ENCODE measurements at regions not wholly inside any gene's neighbourhood (a gene's known extent, or its start where the extent isn't known, plus 50 kb on each side); places are given as distances from the start of the nearest gene placed in this dataset.

GRCh38 chr7:124322561-124322960 lies 289.7 kb upstream of the TMEM229A start:
- no peak for DNase-seq
- no peaks in the 10 kb centered on the region for H3K4me1 Mint-ChIP-seq
- no peaks in the 10 kb centered on the region for H3K36me3 Mint-ChIP-seq (ENCODE audit: low read depth)
- no peak for TF ChIP-seq CTCF (IDR thresholded peaks at IDR 0.05)
- H3K27me3 Mint-ChIP-seq (ENCODE audit: low read depth, poor library complexity) = no peaks in the 10 kb centered on the region
- no peak overlapping the region for H3K27ac Mint-ChIP-seq
- H3K9me3 Mint-ChIP-seq = no peaks in the 10 kb centered on the region
- H3K4me3 Mint-ChIP-seq = no peak overlapping the region

GRCh38 chr7:124318721-124319450 lies 286.0 kb upstream of the TMEM229A start:
- no peaks in the 10 kb centered on the region for H3K36me3 Mint-ChIP-seq (ENCODE audit: low read depth)
- H3K9me3 Mint-ChIP-seq = no peaks in the 10 kb centered on the region
- H3K4me3 Mint-ChIP-seq = no peak overlapping the region
- no peak for DNase-seq
- no peak for TF ChIP-seq CTCF (IDR thresholded peaks at IDR 0.05)
- H3K27ac Mint-ChIP-seq = no peak overlapping the region
- no peaks in the 10 kb centered on the region for H3K27me3 Mint-ChIP-seq (ENCODE audit: low read depth, poor library complexity)
- H3K4me1 Mint-ChIP-seq = no peaks in the 10 kb centered on the region

GRCh38 chr7:124310934-124311390 lies 278.1 kb upstream of the TMEM229A start:
- Mint-ChIP-seq H3K27ac (no peak overlapping the region), H3K9me3 (no peaks in the 10 kb centered on the region), H3K4me1 (no peaks in the 10 kb centered on the region), H3K36me3 (ENCODE audit: low read depth) (no peaks in the 10 kb centered on the region), H3K4me3 (no peak overlapping the region), H3K27me3 (ENCODE audit: low read depth, poor library complexity) (no peaks in the 10 kb centered on the region)
- no peak for TF ChIP-seq CTCF (IDR thresholded peaks at IDR 0.05)
- no peak for DNase-seq

GRCh38 chr7:124308384-124308783 lies 275.5 kb upstream of the TMEM229A start:
- H3K27ac Mint-ChIP-seq = no peak overlapping the region
- no peak for DNase-seq
- H3K4me1 Mint-ChIP-seq = no peaks in the 10 kb centered on the region
- H3K4me3 Mint-ChIP-seq = no peak overlapping the region
- no peak for TF ChIP-seq CTCF (IDR thresholded peaks at IDR 0.05)
- no peaks in the 10 kb centered on the region for H3K9me3 Mint-ChIP-seq
- no peaks in the 10 kb centered on the region for H3K36me3 Mint-ChIP-seq (ENCODE audit: low read depth)
- no peaks in the 10 kb centered on the region for H3K27me3 Mint-ChIP-seq (ENCODE audit: low read depth, poor library complexity)

GRCh38 chr7:124295289-124295688 lies 262.4 kb upstream of the TMEM229A start:
- peaks cover 9% of the 10 kb centered on the region for H3K9me3 Mint-ChIP-seq
- H3K27me3 Mint-ChIP-seq (ENCODE audit: low read depth, poor library complexity) = no peaks in the 10 kb centered on the region
- no peak for TF ChIP-seq CTCF (IDR thresholded peaks at IDR 0.05)
- H3K36me3 Mint-ChIP-seq (ENCODE audit: low read depth) = no peaks in the 10 kb centered on the region
- no peaks in the 10 kb centered on the region for H3K4me1 Mint-ChIP-seq
- DNase-seq = no peak
- no peak overlapping the region for H3K4me3 Mint-ChIP-seq
- H3K27ac Mint-ChIP-seq = no peak overlapping the region

GRCh38 chr7:124284937-124285336 lies 252.1 kb upstream of the TMEM229A start:
- no peaks in the 10 kb centered on the region for H3K4me1 Mint-ChIP-seq
- no peak for TF ChIP-seq CTCF (IDR thresholded peaks at IDR 0.05)
- DNase-seq = no peak
- no peak overlapping the region for H3K4me3 Mint-ChIP-seq
- H3K27ac Mint-ChIP-seq = no peak overlapping the region
- no peaks in the 10 kb centered on the region for H3K36me3 Mint-ChIP-seq (ENCODE audit: low read depth)
- no peaks in the 10 kb centered on the region for H3K27me3 Mint-ChIP-seq (ENCODE audit: low read depth, poor library complexity)
- no peaks in the 10 kb centered on the region for H3K9me3 Mint-ChIP-seq
